GM19463 (cell line): ENCODE measurements at regions not wholly inside any gene's neighbourhood (a gene's known extent, or its start where the extent isn't known, plus 50 kb on each side); places are given as distances from the start of the nearest gene placed in this dataset.

Experiments
- ATAC-seq: cut with Tn5 transposase; IDR thresholded peaks from one replicate; pipeline ENCODE4 v1.9.1; 2021; ENCODE audit warnings: mild to moderate bottlenecking, moderate library complexity; ENCODE audit not compliant: unreplicated experiment

DNA sequence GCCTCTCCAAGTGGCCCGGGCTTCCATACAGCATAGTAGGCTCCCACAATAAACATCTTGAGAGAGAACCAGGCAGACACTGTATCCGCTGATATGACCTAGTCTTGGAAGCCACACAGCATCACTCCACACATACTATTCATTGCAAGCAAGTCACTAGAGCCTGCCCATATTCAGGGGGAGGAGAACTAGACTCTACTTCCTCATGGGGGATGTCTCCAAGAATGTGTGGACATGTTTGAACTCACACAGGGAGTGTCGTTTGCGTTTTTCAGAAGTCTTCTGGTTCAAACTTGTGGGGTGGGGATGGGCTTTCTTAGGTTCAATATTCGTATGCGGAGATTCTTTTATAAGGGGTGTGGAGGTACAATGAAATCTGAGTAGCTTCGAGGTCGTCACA is 232.6 kb upstream of the HABP2 start:
- ATAC-seq = no peak

- ATAC-seq = no peak
Measured at GRCh38 chr10:113320987-113321386, 231.9 kb upstream of the HABP2 start.

DNA sequence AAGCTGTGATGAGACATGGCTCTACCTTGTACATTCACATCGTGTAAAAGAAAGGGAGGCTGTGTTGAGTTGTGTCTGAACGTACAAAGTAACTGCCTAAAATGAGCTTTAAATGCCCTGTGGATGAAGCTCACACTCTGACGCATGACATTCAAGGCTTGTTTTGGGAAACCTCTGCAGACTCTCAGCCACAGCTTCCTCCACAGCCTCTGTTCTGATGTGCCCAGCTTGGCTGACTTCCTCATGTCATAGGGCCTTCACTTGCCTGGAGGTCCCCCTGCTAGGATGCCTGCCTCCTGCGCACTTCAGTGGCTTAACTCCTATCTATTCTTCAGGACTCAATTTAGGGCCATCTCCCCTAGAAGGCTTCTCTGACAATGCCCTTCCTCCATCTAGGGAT is 230.0 kb upstream of the HABP2 start:
- no peak for ATAC-seq

DNA sequence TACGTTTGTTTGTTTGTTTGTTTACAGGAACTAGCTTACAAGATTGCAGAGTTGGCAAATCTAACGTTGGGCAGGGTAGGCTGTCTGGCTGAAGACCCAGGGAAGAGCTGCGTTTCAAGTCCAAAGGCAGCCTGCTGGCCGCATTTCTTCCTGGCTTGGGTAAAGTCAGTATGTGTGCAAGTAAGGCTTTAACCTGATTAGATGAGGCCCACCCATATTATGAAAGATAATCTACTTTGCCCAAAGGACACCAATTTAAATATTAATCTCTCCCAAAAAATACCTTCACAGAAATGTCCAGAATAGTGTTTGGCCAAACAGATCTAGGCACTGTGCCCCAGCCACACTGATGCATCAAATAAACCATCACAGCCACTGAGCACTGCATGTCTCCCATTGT is 228.9 kb upstream of the HABP2 start:
- no peak for ATAC-seq

- peak; percentile 97 for ATAC-seq
Measured at GRCh38 chr10:113326160-113327111, 226.4 kb upstream of the HABP2 start.

DNA sequence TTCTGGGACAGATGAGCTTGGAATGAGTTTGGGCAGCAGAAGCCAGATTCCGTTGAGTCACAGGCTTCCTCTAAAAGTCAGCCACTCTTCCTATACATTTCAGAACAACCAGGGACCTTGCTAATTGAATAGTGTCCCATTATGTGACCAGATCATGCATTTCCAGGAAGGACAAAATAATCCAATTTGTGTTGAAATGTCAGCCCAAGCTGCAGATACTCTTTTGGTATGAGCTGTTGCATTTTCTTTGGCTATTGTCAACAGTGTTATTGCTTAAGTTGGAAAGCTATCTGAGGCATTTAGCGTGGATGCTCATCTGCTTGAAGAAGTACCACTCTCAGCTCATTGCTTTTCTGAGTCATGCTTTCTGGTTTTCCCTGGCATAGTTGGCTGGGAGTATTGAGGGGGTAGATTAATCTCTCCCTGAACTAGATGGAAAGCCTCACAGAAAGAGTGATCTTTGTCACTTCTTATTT is 223.7 kb upstream of the HABP2 start:
- no peak for ATAC-seq

- ATAC-seq = no peak
Measured at GRCh38 chr10:113331961-113332360, 220.9 kb upstream of the HABP2 start.

- no peak for ATAC-seq
Measured at GRCh38 chr10:113333313-113333712, 219.5 kb upstream of the HABP2 start.

DNA sequence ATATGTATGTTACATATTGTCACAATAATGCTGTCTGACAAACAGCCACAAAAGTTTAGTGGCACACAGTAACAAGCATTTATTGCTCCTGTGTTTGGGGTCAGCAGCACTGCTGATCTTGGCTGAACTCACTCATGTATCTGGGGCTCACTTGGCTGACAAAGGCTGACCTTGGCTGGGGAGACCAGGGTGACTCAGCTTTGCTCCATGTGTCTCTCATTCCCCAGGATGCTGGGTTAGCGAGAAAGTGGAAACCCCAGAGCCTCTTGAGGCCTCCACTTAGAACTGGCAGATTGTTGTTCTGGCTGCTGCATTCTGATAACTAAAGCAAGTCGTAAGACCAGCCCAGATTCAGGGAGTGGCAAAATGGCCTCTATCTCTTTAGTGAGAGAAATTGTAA is 217.3 kb upstream of the HABP2 start:
- ATAC-seq = no peak

DNA sequence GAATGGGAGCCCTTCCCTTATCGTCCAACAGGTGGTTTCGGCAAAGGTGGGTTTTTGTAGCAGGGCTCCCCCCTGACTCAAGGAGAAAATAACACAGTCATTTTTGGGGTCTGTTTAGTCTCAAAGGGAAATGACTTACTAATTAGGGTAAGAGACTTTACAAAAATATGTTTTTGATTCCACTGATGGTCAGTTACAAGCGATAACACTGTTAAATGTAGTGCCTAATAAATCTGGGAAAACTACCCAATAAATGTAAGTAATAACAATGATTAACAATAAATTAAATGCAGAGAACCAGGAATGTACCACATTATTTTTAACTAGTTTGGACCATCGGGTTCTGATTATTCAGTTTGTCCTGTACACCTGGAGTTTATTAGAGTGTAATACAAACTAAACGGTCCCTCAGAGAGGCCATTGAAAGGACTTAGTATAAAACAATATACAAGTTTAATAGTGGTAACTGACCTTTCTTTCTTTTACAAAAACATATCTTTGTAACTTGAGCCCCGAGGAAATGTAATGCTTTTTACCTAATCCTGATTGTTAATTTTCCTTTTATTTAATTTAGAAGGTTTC is 216.2 kb upstream of the HABP2 start:
- no peak for ATAC-seq

DNA sequence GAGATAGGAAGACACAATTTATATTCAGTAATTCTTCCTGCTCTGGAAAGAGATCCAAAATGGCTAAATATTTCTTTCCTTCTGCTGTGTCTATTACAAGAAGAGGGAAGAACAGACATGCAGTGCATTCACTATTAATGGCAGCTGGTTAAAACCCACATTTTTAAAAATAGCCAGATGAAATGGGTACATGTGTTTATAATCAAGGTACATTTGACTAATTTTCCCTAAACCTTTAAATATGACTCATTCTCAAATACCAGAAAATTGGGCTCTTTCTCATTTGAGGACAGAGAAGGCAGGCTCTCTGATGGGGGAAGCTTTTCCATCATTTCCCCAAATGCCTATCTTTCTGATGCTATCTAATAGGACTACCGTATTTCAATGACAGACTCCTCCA is 215.7 kb upstream of the HABP2 start:
- no peak for ATAC-seq

DNA sequence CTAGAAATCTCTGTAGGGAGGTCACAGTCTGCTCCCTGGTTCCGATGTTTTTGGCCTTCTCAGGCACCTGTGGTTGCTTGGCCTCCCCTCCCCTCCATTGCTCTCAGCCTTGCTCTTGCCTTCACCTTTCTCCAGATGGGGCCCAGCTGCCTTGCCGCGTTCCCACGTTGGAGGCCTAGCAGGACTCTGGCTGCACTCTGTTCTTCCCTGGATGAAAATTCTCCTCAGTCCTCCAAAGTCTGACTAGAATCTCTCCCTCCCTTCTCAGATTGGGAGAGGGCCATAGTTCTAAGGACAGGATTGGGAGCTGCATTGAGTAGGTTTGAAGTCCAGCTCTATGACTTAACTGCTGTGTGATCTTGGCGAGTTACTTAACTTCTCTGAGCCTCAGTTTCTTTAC is 213.7 kb upstream of the HABP2 start:
- no peak for ATAC-seq

DNA sequence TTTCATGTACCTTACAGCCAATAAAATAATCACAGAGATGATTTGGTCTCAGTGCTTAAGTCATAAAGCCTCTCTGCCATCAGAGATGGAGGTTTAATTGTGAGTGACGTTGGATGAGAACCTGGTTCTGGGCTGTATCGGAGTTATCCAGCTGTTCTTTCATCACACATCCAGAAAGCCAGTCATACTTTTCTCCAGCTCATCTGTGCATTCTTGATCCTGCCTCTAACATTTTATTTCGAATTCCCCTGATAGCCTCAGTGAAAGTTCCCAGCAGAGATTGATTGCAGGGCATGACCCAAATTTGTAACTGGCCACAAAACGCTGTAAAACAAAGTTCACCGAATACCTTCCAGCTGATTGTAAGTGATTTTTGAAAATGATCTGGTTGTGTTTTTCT is 212.6 kb upstream of the HABP2 start:
- no peak for ATAC-seq

DNA sequence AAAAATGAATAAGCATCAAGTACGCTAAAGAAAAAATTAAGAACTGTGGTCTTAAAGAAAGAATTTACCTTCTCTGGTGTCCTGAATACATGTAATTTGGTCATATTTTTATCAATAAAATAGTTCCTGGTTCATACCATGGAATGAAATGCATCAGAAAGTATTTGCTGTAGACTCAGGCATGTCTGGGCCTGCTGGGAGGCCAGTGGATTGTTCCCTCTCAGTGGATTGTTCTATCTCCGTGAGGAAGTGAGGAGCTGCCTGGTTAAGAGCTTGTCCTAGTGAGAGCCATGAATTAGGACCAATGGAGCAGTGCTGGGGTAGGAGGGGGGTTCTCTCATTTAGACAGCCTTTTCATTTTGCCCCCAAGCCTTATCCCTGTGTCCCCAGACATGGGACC is 211.7 kb upstream of the HABP2 start:
- ATAC-seq = no peak

GRCh38 chr10:113345826-113346624 is 206.8 kb upstream of the HABP2 start:
- ATAC-seq = no peak

GRCh38 chr10:113347508-113347907 is 205.3 kb upstream of the HABP2 start:
- ATAC-seq = no peak

DNA sequence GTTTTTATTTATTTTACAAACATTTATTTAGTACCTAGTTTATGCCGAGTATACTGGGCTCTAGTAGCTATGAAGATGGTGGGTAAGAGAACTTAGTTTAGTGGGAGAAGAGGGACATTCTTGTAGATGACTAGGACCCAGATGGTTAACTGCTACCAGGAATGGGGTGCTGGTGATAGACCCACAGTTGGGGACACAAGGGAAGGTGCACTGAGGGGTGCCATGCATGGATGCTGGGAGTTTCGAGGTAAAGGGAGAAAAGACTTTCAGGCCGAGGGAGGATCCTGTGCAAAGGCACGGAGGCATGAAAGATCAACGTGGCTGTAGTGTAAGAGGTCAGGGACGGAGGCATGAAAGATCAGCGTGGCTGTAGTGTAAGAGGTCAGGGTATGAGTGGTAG is 204.2 kb upstream of the HABP2 start:
- ATAC-seq = no peak

GRCh38 chr10:113350311-113351040 is 202.4 kb upstream of the HABP2 start:
- ATAC-seq = no peak

- ATAC-seq = no peak
Measured at GRCh38 chr10:113354711-113355110, 198.1 kb upstream of the HABP2 start.

- no peak for ATAC-seq
Measured at GRCh38 chr10:113356794-113357680, 195.8 kb upstream of the HABP2 start.
